ENCODE measurements at regions not wholly inside any gene's neighbourhood (a gene's known extent, or its start where the extent isn't known, plus 50 kb on each side); places are given as distances from the start of the nearest gene placed in this dataset.

- TF ChIP-seq ZFP30 (CRISPR knock-in tag; IDR thresholded peaks at IDR 0.05): no peak
- no peak for TF ChIP-seq RARB (CRISPR knock-in tag; IDR thresholded peaks at IDR 0.05)
- no peak for TF ChIP-seq PATZ1 (CRISPR knock-in tag; IDR thresholded peaks at IDR 0.05; ENCODE audit: borderline replicate concordance)
- no peak for TF ChIP-seq TOX (CRISPR knock-in tag; IDR thresholded peaks at IDR 0.05; ENCODE audit: borderline replicate concordance)
- TF ChIP-seq PPARA (CRISPR knock-in tag; IDR thresholded peaks at IDR 0.05; ENCODE audit: borderline replicate concordance): no peak
Observed at GRCh38 chr4:41324861-41325260, 68.1 kb downstream of the UCHL1 start.
